Left lobe of liver (tissue), 2 donors: ENCODE measurements at regions not wholly inside any gene's neighbourhood (a gene's known extent, or its start where the extent isn't known, plus 50 kb on each side); places are given as distances from the start of the nearest gene placed in this dataset.

Source experiments
- ATAC-seq: fragments of 200-7000 bp; cut with Tn5 transposase; one replicate; pipeline ENCODE4 v1.9.1; 2020; ENCODE audit warnings: mild to moderate bottlenecking, moderate library complexity
- DNase-seq: peaks from one replicate; pipeline ENCODE4 v3.0.0-alpha.2; 2020; ENCODE audit warnings: low spot score
- donor health status: DM: no; HTN: no; CAD: no; lungs with moderate emphysema.
- donor health status: DM: no; HTN: yes; CAD: no.

- ATAC-seq (no peak), DNase-seq (no peak)
Observed at GRCh38 chr4:185071236-185071811, 53.0 kb downstream of the HELT start.

GRCh38 chr4:185079271-185079905 is 61.1 kb downstream of the HELT start:
- DNase-seq (no peak), ATAC-seq (peak; percentile 41)

GRCh38 chr4:185080545-185080944 is 62.3 kb downstream of the HELT start:
- DNase-seq (no peak), ATAC-seq (no peak)

GRCh38 chr4:185082561-185082960 is 60.5 kb upstream of the SLC25A4 start:
- ATAC-seq (no peak), DNase-seq (no peak)

GRCh38 chr4:185086053-185086452 is 57.0 kb upstream of the SLC25A4 start:
- DNase-seq, result no peak
- ATAC-seq, result no peak

- no peak for DNase-seq
- ATAC-seq, result peak; percentile 41
Observed at GRCh38 chr4:185088899-185089298, 54.2 kb upstream of the SLC25A4 start.

- DNase-seq (no peak), ATAC-seq (no peak)
Observed at GRCh38 chr4:185090592-185090991, 52.5 kb upstream of the SLC25A4 start.

GRCh38 chr4:185092535-185093197 is 50.4 kb upstream of the SLC25A4 start:
- ATAC-seq, result no peak
- DNase-seq, result no peak
